ENCODE measurements at regions not wholly inside any gene's neighbourhood (a gene's known extent, or its start where the extent isn't known, plus 50 kb on each side); places are given as distances from the start of the nearest gene placed in this dataset.

- no peak for DNase-seq (ENCODE audit: low read depth, low spot score)
Measured at GRCh38 chr2:6401301-6401700, 464.4 kb downstream of the CMPK2 start.

DNA sequence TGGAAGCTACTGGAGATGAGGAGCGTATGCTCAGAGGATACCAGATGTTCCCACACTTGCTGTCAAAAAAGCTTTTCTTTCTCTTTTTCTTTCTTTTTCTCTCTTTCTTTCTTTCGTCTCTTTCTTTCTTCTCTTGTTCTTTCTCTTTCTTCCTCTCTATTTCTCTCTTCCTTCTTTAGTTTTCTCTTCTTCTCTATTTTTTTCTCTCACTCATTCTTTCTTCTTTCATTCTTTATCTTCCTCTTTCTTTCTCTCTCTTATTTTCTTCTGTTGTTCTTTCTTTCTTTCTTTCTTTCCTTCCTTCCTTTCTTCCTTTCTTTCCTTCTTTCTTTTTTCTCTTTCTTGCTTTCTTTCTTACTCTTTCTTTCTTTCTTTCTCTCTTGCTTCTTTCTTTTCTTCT, 457.6 kb downstream of the CMPK2 start:
- no peak for DNase-seq (ENCODE audit: low read depth, low spot score)

DNA sequence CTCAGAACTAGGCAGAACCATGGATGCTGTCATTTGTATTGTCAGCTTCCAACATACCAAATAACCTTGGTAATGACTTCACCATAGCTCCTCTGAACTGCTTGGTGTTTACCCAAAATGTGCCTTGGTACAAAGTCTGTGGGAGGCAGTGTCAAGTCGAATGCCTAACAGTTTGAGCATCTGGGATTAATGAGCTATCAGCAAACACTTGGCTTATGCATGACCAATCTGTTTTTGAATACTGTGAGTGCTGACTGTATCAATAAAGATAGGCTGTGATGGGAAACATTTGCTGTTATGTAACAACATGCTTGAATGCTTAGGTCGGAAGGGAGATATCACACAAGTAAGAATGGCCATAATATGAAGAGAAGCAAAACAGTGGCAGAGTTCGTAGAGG, 455.4 kb downstream of the CMPK2 start:
- DNase-seq (ENCODE audit: low read depth, low spot score): no peak

DNA sequence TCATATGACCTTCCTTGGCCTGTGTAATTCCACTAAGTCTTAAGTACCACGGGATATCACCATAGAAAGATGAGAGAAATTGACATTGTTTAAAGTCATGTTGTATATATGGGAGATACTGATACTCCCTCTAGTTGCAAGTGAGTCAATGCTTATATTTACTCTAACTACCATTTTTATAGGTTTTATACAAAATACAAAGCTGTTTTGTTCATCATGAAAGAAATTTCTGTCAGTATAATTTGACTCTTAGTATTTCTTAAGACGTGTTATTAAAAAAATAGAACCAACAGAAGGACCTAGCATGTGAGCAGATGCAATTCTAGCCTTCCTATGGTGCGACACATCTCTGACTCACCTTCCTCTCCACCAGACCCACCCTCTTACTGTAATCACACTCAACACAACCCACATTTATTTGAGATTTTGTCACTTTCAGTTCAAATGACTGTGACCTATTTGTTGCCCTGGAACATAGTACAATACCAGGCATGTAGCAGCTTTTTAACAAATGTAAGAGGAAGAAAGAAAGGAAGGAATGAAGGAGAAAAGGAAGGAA, 453.1 kb downstream of the CMPK2 start:
- DNase-seq (ENCODE audit: low read depth, low spot score): no peak

DNA sequence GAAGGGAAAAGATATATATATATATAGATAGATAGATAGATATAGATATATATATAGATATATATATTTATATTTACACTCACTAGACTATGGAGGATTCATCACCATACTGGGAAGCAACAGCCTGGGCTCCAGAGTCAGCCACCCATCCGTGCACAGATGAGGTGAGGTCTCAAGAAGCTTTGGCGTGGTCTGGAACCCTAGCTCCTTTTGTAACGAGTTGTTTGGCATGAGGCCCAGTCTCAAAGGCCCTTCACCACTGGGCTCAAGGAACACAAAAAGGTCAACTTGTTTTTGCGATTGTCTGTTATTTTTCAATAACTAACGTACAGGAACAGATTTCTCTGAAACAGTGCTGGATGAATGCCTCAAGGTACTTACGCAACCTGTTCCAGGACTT, 448.7 kb downstream of the CMPK2 start:
- DNase-seq (ENCODE audit: low read depth, low spot score): no peak

DNA sequence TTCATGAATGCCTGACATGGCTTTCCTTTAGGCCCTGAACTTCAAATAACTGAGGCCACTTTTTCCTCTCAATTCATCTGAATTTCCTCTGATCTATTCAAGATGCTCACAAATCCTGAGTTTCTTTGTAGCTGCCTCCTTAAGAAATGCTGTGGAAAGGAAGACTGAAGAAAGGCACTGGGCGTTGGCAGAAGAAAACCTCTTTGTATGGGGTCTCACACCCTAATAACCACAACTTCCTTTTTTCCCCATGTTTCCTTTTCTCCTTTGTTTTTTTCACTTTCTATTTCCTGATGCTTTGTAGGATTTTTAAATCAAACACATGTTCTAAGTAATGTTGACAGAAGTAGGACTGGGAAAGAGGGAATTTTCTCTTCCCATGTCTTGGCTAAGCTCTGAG, 447.4 kb downstream of the CMPK2 start:
- DNase-seq (ENCODE audit: low read depth, low spot score): no peak

GRCh38 chr2:6421138-6421730, 444.5 kb downstream of the CMPK2 start:
- no peak for DNase-seq (ENCODE audit: low read depth, low spot score)

DNA sequence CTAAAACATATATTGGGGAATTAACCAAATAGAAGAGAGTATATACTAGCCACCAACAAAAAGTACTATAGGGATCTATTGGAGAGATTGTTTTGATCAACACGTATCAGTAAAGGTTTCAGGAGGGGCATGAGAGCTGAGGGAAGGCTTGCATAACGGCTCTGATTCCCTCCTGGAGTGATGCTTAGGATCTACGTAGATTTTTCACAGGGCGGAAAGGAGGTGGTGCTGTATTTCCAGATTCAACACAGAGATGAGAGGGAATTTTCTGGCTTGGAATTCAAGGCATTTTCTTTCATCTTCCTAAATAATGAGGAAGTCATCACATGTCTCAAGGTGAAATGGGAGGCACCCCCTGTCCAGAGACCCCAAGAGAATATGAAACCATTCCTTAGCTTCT, 443.8 kb downstream of the CMPK2 start:
- no peak for DNase-seq (ENCODE audit: low read depth, low spot score)

- no peak for DNase-seq (ENCODE audit: low read depth, low spot score)
Measured at GRCh38 chr2:6423157-6423556, 442.6 kb downstream of the CMPK2 start.

DNA sequence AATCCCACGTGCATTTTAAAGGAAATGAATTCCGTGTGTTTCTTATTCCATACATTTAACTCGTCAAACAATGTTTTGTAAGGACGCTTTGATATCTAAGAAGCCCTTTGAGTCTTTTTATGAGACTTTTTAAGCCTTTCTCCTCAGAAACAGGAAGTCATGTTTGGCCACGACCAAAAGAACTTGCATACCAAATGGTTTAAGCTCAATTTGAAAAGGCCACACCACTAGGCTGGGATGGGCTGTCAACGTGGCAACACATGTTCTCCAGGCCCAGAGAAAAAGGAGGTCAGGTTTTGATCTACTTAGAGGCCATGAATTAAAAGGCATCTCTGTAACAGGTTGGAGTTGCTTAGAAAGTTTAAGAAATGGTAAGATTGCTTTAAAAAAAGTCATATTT, 441.8 kb downstream of the CMPK2 start:
- no peak for DNase-seq (ENCODE audit: low read depth, low spot score)

- no peak for DNase-seq (ENCODE audit: low read depth, low spot score)
Measured at GRCh38 chr2:6425032-6425431, 440.7 kb downstream of the CMPK2 start.

- DNase-seq (ENCODE audit: low read depth, low spot score): no peak
Measured at GRCh38 chr2:6429210-6429986, 436.3 kb downstream of the CMPK2 start.

GRCh38 chr2:6434438-6434837, 431.3 kb downstream of the CMPK2 start:
- DNase-seq (ENCODE audit: low read depth, low spot score): no peak

DNA sequence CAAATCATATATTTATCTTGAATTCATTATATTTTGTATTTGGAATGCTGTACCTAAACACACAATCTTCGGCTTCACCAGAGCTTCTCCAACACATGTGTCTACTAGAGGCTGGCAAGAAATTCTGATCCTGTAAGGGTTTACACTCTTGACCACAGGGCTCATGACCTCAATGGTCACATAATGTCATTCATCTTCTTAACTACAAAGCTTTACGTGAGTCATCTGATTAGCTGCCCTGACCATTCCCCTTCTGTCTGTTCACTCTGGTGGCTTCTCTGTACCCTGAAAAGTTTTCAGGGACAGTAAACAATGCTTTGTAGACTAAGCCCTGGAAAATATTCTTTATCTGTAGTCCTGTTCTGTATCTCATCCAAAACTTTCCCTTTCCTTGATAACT, 423.9 kb downstream of the CMPK2 start:
- no peak for DNase-seq (ENCODE audit: low read depth, low spot score)

GRCh38 chr2:6442252-6442985, 423.3 kb downstream of the CMPK2 start:
- DNase-seq (ENCODE audit: low read depth, low spot score): no peak

GRCh38 chr2:6443061-6443823, 422.5 kb downstream of the CMPK2 start:
- no peak for DNase-seq (ENCODE audit: low read depth, low spot score)

DNA sequence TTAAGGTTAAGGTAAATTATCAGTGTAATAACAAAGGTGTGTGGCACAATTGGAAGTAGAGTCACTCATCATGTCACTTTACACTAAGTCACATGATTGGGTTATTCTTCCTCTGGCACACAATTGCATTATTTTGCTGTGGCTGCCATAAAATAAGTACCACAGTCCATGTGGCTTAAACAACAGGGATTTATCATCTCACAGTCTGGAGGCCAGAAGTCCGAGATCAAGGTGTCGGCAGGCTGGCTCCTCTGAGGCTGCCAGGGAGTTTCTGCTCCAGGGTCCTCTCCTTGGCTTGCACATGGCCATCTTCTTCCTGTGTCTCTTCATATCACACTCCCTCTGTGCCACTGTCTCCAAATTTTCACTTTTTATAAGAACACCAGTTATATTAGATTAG, 421.2 kb downstream of the CMPK2 start:
- no peak for DNase-seq (ENCODE audit: low read depth, low spot score)

DNA sequence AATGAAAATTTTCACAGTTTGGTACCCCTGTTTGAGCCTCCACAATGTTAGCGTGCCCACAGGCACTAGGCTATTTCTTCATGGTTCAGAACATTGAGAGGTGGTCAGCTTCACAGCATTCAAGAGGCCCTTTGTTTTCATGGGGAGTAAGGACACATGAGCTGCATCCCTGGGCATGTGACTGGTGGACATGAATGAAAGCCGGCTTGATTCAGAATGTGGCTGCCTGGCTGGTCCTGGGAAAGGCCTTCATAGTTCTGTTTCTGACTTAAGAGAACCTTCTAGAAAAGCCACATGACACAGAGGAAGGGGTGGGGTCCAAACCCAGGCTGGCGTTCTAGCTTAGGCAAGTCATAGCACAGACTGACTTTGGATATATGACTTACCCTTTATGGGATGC, 420.6 kb downstream of the CMPK2 start:
- no peak for DNase-seq (ENCODE audit: low read depth, low spot score)

GRCh38 chr2:6446938-6447608, 418.6 kb downstream of the CMPK2 start:
- DNase-seq (ENCODE audit: low read depth, low spot score): no peak

DNA sequence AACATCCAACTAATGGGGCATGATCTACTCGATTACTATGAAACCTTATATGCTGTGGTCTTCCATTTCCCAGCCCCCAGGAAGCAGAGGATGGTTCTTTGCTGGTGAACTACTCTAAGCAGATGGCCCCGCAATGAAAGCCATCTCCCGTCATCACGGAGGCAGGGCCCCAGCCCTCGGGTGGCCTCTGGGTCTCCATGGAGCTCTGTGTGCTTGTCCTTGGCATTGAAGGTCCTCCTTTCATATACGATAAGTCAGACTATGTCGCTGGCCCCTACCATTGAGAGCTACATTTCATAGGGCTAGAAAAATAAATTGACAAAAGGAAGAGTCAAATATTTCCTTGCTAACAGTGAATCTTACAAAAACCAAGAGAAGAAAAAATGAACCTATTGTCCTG, 416.8 kb downstream of the CMPK2 start:
- DNase-seq (ENCODE audit: low read depth, low spot score): no peak

- DNase-seq (ENCODE audit: low read depth, low spot score): no peak
Measured at GRCh38 chr2:6449343-6449742, 416.4 kb downstream of the CMPK2 start.
